Type B pancreatic cell (in vitro differentiated cells): ENCODE measurements at regions not wholly inside any gene's neighbourhood (a gene's known extent, or its start where the extent isn't known, plus 50 kb on each side); places are given as distances from the start of the nearest gene placed in this dataset.
"Not testable (repeated sequence)": the region's sequence is repeated elsewhere in the genome, so short reads cannot be mapped to it uniquely, and the experiment has no call there.

ENCODE experiments used
- DNase-seq: peaks from one replicate; pipeline ENCODE4 v3.0.0; 2021; ENCODE audit warnings: mixed read lengths; ENCODE audit not compliant: unreplicated experiment; ENCODE audit errors: extremely low spot score
- H3K27ac Mint-ChIP-seq: 2 replicates; pipeline ENCODE4 v1.8.0; 2021; ENCODE audit warnings: mild to moderate bottlenecking, mixed read lengths
- H3K27me3 Mint-ChIP-seq: 2 replicates; pipeline ENCODE4 v1.8.0; 2021; ENCODE audit warnings: mixed read lengths
- H3K36me3 Mint-ChIP-seq: 2 replicates; pipeline ENCODE4 v1.8.0; 2021; ENCODE audit warnings: mixed read lengths
- H3K4me1 Mint-ChIP-seq: one replicate; pipeline ENCODE4 v1.8.0; 2021; ENCODE audit warnings: mixed read lengths; ENCODE audit not compliant: unreplicated experiment
- H3K4me3 Mint-ChIP-seq: 2 replicates; pipeline ENCODE4 v1.8.0; 2021; ENCODE audit warnings: mild to moderate bottlenecking, mixed read lengths
- H3K9me3 Mint-ChIP-seq: 2 replicates; pipeline ENCODE4 v1.8.0; 2021; ENCODE audit warnings: mixed read lengths
- TF ChIP-seq, protein P1 (sequence below): fragments of 200-600 bp; sonication (generic); conservative IDR thresholded peaks from 2 replicates; pipeline ENCODE4 v1.5.0; 2021; ENCODE audit warnings: antibody characterized with exemption, mild to moderate bottlenecking

DNA sequence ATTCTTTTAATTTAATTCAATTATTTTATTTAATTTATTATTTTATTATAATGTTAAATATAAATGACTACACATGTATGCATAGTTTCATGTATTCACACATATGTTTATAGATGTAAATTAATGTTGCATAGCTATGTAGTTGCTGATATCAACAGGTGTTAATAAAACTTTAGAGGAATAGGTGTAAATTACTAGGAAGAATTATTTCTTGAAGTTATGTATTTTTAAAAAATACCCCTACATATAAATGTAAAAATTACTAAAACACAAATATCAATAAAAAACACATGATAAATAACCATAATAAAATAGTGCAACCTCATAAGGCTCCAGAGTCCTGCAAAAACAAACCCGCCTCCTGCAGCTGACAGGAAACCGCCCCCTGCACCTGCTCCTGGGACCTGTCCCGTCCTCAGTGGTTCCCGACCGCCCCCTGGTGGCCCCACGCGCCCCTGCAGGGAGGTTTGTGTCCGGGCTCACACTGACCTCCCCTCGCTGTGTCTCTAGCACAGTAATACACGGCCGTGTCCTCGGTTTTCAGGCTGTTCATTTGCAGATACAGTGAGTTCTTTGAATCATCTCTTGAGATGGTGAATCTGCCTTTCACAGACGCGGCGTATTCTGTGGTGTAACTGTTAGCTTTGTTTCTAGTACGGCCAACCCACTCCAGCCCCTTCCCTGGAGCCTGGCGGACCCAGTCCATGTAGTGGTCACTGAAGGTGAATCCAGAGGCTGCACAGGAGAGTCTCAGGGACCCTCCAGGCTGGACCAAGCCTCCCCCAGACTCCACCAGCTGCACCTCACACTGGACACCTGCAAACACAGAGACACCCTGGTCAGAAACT is 1264.0 kb downstream of the TMEM121 start:
- no peak for DNase-seq
- peaks cover 18% of the 10 kb centered on the region for H3K9me3 Mint-ChIP-seq
- TF ChIP-seq, protein P1, sequence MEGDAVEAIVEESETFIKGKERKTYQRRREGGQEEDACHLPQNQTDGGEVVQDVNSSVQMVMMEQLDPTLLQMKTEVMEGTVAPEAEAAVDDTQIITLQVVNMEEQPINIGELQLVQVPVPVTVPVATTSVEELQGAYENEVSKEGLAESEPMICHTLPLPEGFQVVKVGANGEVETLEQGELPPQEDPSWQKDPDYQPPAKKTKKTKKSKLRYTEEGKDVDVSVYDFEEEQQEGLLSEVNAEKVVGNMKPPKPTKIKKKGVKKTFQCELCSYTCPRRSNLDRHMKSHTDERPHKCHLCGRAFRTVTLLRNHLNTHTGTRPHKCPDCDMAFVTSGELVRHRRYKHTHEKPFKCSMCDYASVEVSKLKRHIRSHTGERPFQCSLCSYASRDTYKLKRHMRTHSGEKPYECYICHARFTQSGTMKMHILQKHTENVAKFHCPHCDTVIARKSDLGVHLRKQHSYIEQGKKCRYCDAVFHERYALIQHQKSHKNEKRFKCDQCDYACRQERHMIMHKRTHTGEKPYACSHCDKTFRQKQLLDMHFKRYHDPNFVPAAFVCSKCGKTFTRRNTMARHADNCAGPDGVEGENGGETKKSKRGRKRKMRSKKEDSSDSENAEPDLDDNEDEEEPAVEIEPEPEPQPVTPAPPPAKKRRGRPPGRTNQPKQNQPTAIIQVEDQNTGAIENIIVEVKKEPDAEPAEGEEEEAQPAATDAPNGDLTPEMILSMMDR, result peak; percentile 40
- no peaks in the 10 kb centered on the region for H3K27me3 Mint-ChIP-seq
- no peaks in the 10 kb centered on the region for H3K4me1 Mint-ChIP-seq
- no peak overlapping the region for H3K4me3 Mint-ChIP-seq
- H3K27ac Mint-ChIP-seq, result no peak overlapping the region
- no peaks in the 10 kb centered on the region for H3K36me3 Mint-ChIP-seq

DNA sequence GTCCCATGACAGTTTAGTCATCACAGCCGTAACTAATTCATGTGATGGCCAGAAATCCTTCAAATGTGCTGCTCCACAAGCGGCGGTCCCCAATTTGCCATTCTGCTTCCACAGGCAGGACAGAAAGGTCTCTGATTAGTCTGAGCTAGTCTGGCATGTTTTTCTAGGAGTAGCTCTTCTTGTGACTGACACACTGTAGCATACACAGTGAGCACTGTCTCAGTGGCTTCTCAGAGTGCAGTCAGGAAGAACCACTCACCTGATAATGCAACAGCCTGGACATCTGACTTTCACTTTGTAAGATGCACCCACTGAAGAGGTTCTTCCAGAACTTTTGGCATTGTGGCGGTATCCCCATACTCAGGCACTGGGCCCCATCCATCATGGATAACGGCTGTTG is 1266.2 kb downstream of the TMEM121 start:
- no peak for DNase-seq
- no peak overlapping the region for H3K27ac Mint-ChIP-seq
- H3K4me1 Mint-ChIP-seq, result no peaks in the 10 kb centered on the region
- H3K27me3 Mint-ChIP-seq, result no peaks in the 10 kb centered on the region
- no peak overlapping the region for H3K4me3 Mint-ChIP-seq
- no peaks in the 10 kb centered on the region for H3K36me3 Mint-ChIP-seq
- TF ChIP-seq, protein P1, result no peak
- H3K9me3 Mint-ChIP-seq, result peaks cover 9% of the 10 kb centered on the region

- peaks cover 26% of the 10 kb centered on the region for H3K9me3 Mint-ChIP-seq
- not testable (repeated sequence) for H3K27me3 Mint-ChIP-seq, H3K36me3 Mint-ChIP-seq, DNase-seq, H3K27ac Mint-ChIP-seq, H3K4me3 Mint-ChIP-seq, H3K4me1 Mint-ChIP-seq
Measured at GRCh38 chr14:106798166-106798565, 1271.8 kb downstream of the TMEM121 start.

GRCh38 chr14:106802413-106803364 is 1276.3 kb downstream of the TMEM121 start:
- TF ChIP-seq, protein P1, result no peak
- no peaks in the 10 kb centered on the region for H3K36me3 Mint-ChIP-seq
- H3K4me3 Mint-ChIP-seq, result no peak overlapping the region
- no peak for DNase-seq
- H3K9me3 Mint-ChIP-seq, result peaks cover 21% of the 10 kb centered on the region
- H3K4me1 Mint-ChIP-seq, result no peaks in the 10 kb centered on the region
- no peaks in the 10 kb centered on the region for H3K27me3 Mint-ChIP-seq
- no peak overlapping the region for H3K27ac Mint-ChIP-seq

DNA sequence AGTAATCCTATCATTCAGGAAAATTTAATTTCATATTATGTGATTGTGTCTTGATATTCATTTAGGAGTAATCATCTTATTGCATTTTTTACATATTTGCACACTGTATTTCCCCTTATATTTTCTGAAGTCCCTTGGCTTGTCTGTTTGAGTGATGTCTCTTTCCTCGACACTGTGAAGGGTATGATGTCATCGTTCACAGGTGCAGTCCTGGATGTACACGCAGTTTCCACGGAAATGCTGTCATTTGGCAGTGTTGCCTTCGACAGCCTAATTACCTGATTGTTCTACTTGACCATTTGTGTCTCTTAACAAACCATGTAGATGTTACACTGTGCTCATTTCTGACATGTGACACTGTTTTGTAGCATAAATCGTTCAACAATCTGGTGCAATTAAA is 1277.0 kb downstream of the TMEM121 start:
- TF ChIP-seq, protein P1, result no peak
- DNase-seq, result no peak
- Mint-ChIP-seq H3K4me3 (no peak overlapping the region), H3K9me3 (peaks cover 17% of the 10 kb centered on the region), H3K27ac (no peak overlapping the region), H3K36me3 (no peaks in the 10 kb centered on the region), H3K4me1 (no peaks in the 10 kb centered on the region), H3K27me3 (no peaks in the 10 kb centered on the region)

DNA sequence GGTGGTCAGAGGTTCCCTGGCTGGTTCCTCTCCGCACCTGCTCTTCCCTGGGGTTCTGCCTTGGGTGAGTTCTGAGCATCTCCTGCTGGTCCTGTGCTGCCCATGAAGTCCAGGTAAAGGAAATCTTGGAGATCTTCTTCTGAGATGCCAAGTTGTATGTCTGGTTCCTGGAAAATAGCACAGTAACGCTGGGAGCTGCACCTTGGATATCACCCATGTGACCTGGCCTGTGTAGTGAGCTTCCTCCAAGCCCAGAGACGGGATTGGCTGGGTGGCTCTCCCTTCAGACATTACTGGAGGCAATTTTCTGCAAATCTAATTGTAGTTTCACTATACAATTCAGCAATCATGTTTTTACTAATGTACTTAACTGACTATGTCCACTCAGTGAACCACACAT is 1281.1 kb downstream of the TMEM121 start:
- no peaks in the 10 kb centered on the region for H3K4me1 Mint-ChIP-seq
- H3K27ac Mint-ChIP-seq, result no peak overlapping the region
- H3K27me3 Mint-ChIP-seq, result no peaks in the 10 kb centered on the region
- no peak overlapping the region for H3K4me3 Mint-ChIP-seq
- DNase-seq, result no peak
- H3K36me3 Mint-ChIP-seq, result no peaks in the 10 kb centered on the region
- TF ChIP-seq, protein P1, result no peak
- H3K9me3 Mint-ChIP-seq, result peaks cover 5% of the 10 kb centered on the region
